ENCODE measurements at regions not wholly inside any gene's neighbourhood (a gene's known extent, or its start where the extent isn't known, plus 50 kb on each side); places are given as distances from the start of the nearest gene placed in this dataset.

DNA sequence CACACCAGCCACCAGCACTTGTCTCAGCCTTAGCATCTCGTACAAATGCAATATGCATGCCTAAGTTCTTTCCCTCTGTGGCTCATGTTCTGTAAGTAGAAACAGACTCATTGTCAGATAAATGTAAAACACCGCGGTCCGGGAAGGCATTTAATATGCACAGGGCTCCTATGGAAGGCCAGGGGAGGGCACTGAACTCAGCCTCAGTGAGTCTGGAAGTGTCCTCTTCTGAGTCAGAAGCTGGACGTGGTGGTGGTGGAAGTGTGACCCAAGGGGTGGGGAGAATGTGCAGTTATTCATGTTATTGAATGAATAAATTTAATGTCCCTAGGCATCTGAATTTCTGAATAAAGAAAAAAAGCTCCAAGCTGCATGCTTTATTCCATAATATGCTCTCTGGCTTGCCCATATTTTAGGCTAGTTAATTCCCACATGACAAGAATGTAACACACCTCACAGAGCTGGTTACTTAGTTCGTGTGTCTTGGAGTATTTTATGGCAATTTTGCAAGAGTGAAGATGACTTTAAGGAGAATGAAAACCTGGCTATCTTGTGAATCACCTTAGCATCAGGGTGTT, 193.1 kb upstream of the GATB start:
- no peak for DNase-seq

DNA sequence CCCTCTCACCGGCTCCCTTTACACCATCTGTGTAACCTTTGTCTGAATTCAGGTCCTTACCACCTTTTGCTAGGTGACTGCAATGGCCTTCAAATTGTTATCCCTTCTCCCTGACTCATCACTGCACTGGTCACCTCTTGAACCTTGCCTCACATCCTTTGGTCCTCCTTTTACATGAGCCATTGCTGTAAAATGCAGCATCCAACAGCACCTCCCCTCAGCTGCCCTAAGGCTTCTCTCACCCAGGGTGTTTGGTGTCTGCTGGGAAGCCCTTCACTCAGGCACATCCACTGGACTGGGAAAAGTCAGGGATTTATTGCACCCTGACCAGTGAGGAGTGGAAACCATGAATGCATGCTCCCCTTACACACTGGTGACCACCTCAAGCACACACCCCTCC, 192.5 kb upstream of the GATB start:
- DNase-seq (no peak), ATAC-seq (ENCODE audit: low read depth) (no peak)
- no peaks in the 10 kb centered on the region for H3K9me3 ChIP-seq (ENCODE audit: control extremely low read depth in 1 of 3, control insufficient read depth in 2 of 3, insufficient read depth in 1 of 3, low read length in 2 of 3)
- no peak overlapping the region for H3K9ac ChIP-seq (ENCODE audit: low read length)
- Mint-ChIP-seq H3K4me1 (no peaks in the 10 kb centered on the region), H3K27ac (no peak overlapping the region), H3K9me3 (ENCODE audit: insufficient read depth) (no peaks in the 10 kb centered on the region), H3K27me3 (peaks cover 5% of the 10 kb centered on the region), H3K4me3 (no peak overlapping the region)
- no peak overlapping the region for H3K27ac ChIP-seq (ENCODE audit: low read length in 2 of 2)
- WGBS (ENCODE audit: insufficient coverage), result 100% methylated on average over 1 of the region's 1 CpG
- intact Hi-C loops (cut with micrococcal nuclease), result no loop called here
- no peak overlapping the region for H2AFZ ChIP-seq (ENCODE audit: insufficient read depth, low read depth, low read length, poor library complexity, severe bottlenecking)
- H3K79me2 ChIP-seq (ENCODE audit: control insufficient read depth, insufficient read depth, low read length), result no peaks in the 10 kb centered on the region
- no peaks in the 10 kb centered on the region for H4K20me1 ChIP-seq (ENCODE audit: control insufficient read depth, insufficient read depth, low read length, poor library complexity, severe bottlenecking)
- no peaks in the 10 kb centered on the region for H3K4me1 ChIP-seq (ENCODE audit: control insufficient read depth in 2 of 2, insufficient read depth in 2 of 2, low read length in 2 of 2)
- no peak overlapping the region for H3K4me3 ChIP-seq (ENCODE audit: control extremely low read depth in 1 of 5, extremely low read depth in 1 of 5, insufficient read depth in 1 of 5, low read depth in 2 of 5, low read length in 4 of 5)
- ChIA-PET CTCF (no interaction called here), POLR2A (no interaction called here)
- no peak overlapping the region for H3K4me2 ChIP-seq (replicated peaks; ENCODE audit: low read depth, low read length, poor library complexity, severe bottlenecking)
- H3K27me3 ChIP-seq (replicated peaks in 1 of 4; ENCODE audit: control extremely low read depth in 1 of 4, control insufficient read depth in 3 of 4, insufficient read depth in 4 of 4, low read length in 3 of 4), result no peaks in the 10 kb centered on the region
- no peak for TF ChIP-seq EZH2 (IDR thresholded peaks at IDR 0.05; ENCODE audit: borderline replicate concordance, insufficient read depth, low read depth, low read length, poor library complexity, severe bottlenecking)
- TF ChIP-seq, protein P1, sequence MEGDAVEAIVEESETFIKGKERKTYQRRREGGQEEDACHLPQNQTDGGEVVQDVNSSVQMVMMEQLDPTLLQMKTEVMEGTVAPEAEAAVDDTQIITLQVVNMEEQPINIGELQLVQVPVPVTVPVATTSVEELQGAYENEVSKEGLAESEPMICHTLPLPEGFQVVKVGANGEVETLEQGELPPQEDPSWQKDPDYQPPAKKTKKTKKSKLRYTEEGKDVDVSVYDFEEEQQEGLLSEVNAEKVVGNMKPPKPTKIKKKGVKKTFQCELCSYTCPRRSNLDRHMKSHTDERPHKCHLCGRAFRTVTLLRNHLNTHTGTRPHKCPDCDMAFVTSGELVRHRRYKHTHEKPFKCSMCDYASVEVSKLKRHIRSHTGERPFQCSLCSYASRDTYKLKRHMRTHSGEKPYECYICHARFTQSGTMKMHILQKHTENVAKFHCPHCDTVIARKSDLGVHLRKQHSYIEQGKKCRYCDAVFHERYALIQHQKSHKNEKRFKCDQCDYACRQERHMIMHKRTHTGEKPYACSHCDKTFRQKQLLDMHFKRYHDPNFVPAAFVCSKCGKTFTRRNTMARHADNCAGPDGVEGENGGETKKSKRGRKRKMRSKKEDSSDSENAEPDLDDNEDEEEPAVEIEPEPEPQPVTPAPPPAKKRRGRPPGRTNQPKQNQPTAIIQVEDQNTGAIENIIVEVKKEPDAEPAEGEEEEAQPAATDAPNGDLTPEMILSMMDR (IDR thresholded peaks at IDR 0.05), result no peak
- no peaks in the 10 kb centered on the region for H3K36me3 ChIP-seq (replicated peaks in 1 of 2; ENCODE audit: control extremely low read depth in 1 of 2, control insufficient read depth in 1 of 2, extremely low read depth in 1 of 2, insufficient read depth in 2 of 2, low read length in 1 of 2)

More for the DNA sequence above, 193.1 kb upstream of the GATB start:
- Histone ChIP-seq H3K9ac (ENCODE audit: low read length) (no peak overlapping the region), H3K4me2 (replicated peaks; ENCODE audit: low read depth, low read length, poor library complexity, severe bottlenecking) (no peak overlapping the region), H3K9me3 (ENCODE audit: control extremely low read depth in 1 of 3, control insufficient read depth in 2 of 3, insufficient read depth in 1 of 3, low read length in 2 of 3) (no peaks in the 10 kb centered on the region), H3K79me2 (ENCODE audit: control insufficient read depth, insufficient read depth, low read length) (no peaks in the 10 kb centered on the region), H3K36me3 (replicated peaks in 1 of 2; ENCODE audit: control extremely low read depth in 1 of 2, control insufficient read depth in 1 of 2, extremely low read depth in 1 of 2, insufficient read depth in 2 of 2, low read length in 1 of 2) (no peaks in the 10 kb centered on the region), H3K4me3 (ENCODE audit: control extremely low read depth in 1 of 5, extremely low read depth in 1 of 5, insufficient read depth in 1 of 5, low read depth in 2 of 5, low read length in 4 of 5) (no peak overlapping the region), H4K20me1 (ENCODE audit: control insufficient read depth, insufficient read depth, low read length, poor library complexity, severe bottlenecking) (no peaks in the 10 kb centered on the region), H2AFZ (ENCODE audit: insufficient read depth, low read depth, low read length, poor library complexity, severe bottlenecking) (no peak overlapping the region), H3K27me3 (replicated peaks in 1 of 4; ENCODE audit: control extremely low read depth in 1 of 4, control insufficient read depth in 3 of 4, insufficient read depth in 4 of 4, low read length in 3 of 4) (no peaks in the 10 kb centered on the region), H3K27ac (ENCODE audit: low read length in 2 of 2) (no peak overlapping the region), H3K4me1 (ENCODE audit: control insufficient read depth in 2 of 2, insufficient read depth in 2 of 2, low read length in 2 of 2) (no peaks in the 10 kb centered on the region)
- no peaks in the 10 kb centered on the region for H3K9me3 Mint-ChIP-seq (ENCODE audit: insufficient read depth)
- 100% methylated on average over 5 of the region's 6 CpGs for WGBS (ENCODE audit: insufficient coverage)
- no peak for ATAC-seq (ENCODE audit: low read depth)
- no peaks in the 10 kb centered on the region for H3K4me1 Mint-ChIP-seq
- H3K27me3 Mint-ChIP-seq, result peaks cover 5% of the 10 kb centered on the region
- intact Hi-C loops (cut with micrococcal nuclease), result no loop called here
- ChIA-PET CTCF (no interaction called here), POLR2A (no interaction called here)
- TF ChIP-seq, protein P1 (IDR thresholded peaks at IDR 0.05), result no peak
- TF ChIP-seq EZH2 (IDR thresholded peaks at IDR 0.05; ENCODE audit: borderline replicate concordance, insufficient read depth, low read depth, low read length, poor library complexity, severe bottlenecking), result no peak
- H3K27ac Mint-ChIP-seq, result no peak overlapping the region
- H3K4me3 Mint-ChIP-seq, result no peak overlapping the region

All from B cell (primary cell).